ENCODE measurements at regions not wholly inside any gene's neighbourhood (a gene's known extent, or its start where the extent isn't known, plus 50 kb on each side); places are given as distances from the start of the nearest gene placed in this dataset.

GRCh38 chr1:95437781-95438180 is 203.8 kb downstream of the RWDD3 start:
- no peak for DNase-seq

- no peak for DNase-seq
These were observed 204.4 kb downstream of the RWDD3 start for GRCh38 chr1:95438218-95438948.

GRCh38 chr1:95440511-95440910 is 206.5 kb downstream of the RWDD3 start:
- no peak for DNase-seq

GRCh38 chr1:95449516-95449915 is 215.5 kb downstream of the RWDD3 start:
- no peak for DNase-seq

GRCh38 chr1:95451054-95451453 is 217.0 kb downstream of the RWDD3 start:
- DNase-seq = peak; percentile 5

- DNase-seq = no peak
These were observed 217.9 kb downstream of the RWDD3 start for GRCh38 chr1:95451904-95452303.

GRCh38 chr1:95453053-95453452 is 219.0 kb downstream of the RWDD3 start:
- DNase-seq = no peak

- no peak for DNase-seq
These were observed 233.0 kb downstream of the RWDD3 start for GRCh38 chr1:95467036-95467435.

- DNase-seq = no peak
These were observed 241.9 kb downstream of the RWDD3 start for GRCh38 chr1:95475686-95476457.

- no peak for DNase-seq
These were observed 262.3 kb downstream of the RWDD3 start for GRCh38 chr1:95496307-95496706.

GRCh38 chr1:95496773-95497172 is 262.8 kb downstream of the RWDD3 start:
- no peak for DNase-seq

GRCh38 chr1:95497566-95497965 is 263.6 kb downstream of the RWDD3 start:
- no peak for DNase-seq

- no peak for DNase-seq
These were observed 269.4 kb downstream of the RWDD3 start for GRCh38 chr1:95503278-95504030.

- no peak for DNase-seq
These were observed 270.3 kb downstream of the RWDD3 start for GRCh38 chr1:95504321-95504720.

GRCh38 chr1:95506736-95507414 is 272.9 kb downstream of the RWDD3 start:
- DNase-seq = no peak

- no peak for DNase-seq
These were observed 276.0 kb downstream of the RWDD3 start for GRCh38 chr1:95509989-95510388.

- DNase-seq = no peak
These were observed 278.9 kb downstream of the RWDD3 start for GRCh38 chr1:95512925-95513324.

GRCh38 chr1:95517506-95517905 is 283.5 kb downstream of the RWDD3 start:
- DNase-seq = no peak

- DNase-seq = no peak
These were observed 284.3 kb downstream of the RWDD3 start for GRCh38 chr1:95518310-95518709.

GRCh38 chr1:95520390-95520789 is 286.4 kb downstream of the RWDD3 start:
- no peak for DNase-seq

GRCh38 chr1:95532335-95532734 is 298.3 kb downstream of the RWDD3 start:
- no peak for DNase-seq

- no peak for DNase-seq
These were observed 301.0 kb downstream of the RWDD3 start for GRCh38 chr1:95534985-95535384.

GRCh38 chr1:95535614-95536013 is 301.6 kb downstream of the RWDD3 start:
- no peak for DNase-seq
